HG03342 (cell line): ENCODE measurements at regions not wholly inside any gene's neighbourhood (a gene's known extent, or its start where the extent isn't known, plus 50 kb on each side); places are given as distances from the start of the nearest gene placed in this dataset.

ENCODE experiments used
- ATAC-seq: cut with Tn5 transposase; IDR thresholded peaks from one replicate; pipeline ENCODE4 v1.9.1; 2021; ENCODE audit warnings: mild to moderate bottlenecking, moderate library complexity; ENCODE audit not compliant: unreplicated experiment

DNA sequence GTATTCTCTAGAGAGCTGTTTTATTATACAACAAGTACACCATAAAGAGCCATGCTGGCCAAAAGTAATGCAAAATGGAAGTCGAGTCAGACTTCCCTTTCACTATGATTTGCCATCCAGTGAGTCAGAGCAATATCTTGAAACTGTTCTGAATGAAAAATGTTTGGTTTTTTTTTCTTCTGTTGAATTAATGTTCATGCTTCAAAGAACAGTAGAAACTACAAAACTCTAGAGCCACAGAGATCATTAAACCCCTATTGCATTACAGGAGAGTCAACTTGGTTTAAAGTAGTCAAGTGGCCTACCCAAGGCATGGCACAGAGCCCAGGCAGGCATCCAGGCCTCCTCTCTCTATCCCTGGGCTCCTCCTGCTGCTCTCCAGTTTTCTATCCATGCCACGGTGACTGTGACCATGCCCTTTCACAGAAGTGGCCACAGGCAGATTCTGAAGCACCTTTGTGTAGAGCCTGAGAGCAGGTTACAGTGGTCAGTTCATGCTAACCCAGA is 358.9 kb downstream of the DEPDC1B start:
- ATAC-seq, result peak; percentile 47

DNA sequence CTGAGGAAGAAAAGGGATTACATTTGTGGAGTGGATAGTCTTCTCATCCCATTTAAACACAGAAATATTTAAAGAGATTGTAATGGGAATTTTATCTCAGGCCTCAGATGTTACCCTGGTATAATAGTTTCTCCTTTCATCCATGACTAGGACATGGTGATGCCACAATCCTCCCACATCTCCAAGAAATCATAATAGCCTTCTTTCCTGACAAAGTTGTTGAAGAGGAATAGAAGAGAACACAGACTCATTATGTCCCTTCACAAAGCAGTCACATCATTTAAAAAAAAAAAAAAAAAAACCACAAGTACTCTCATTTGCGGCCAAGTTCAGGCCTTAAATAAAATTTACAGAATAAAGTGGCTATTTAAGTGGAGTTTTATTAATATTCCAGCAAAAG is 359.6 kb downstream of the DEPDC1B start:
- no peak for ATAC-seq

DNA sequence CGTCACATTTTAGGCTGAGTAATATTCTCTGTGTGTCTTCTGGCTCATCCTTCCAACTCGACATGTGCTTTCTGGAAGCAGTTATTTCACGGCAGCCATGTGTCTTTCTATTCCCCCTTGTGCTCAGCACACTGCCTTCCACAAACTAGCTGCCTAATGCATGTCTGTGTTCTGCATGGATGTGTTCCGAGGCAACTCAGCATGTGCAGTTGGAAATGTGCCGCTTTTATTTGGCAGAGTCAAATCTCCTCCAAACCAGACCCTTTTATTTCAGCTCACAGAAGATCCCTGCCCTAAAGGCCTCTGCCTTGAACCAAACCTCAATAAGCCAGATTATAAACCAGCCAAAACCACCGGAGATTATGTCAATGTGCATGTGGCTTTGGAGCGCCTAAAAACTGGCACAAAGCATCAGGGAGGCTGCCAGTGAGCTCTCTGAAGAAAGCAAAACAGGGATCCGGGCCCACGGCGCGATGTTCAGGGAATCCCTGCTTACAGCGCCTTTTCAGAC is 360.2 kb downstream of the DEPDC1B start:
- no peak for ATAC-seq

DNA sequence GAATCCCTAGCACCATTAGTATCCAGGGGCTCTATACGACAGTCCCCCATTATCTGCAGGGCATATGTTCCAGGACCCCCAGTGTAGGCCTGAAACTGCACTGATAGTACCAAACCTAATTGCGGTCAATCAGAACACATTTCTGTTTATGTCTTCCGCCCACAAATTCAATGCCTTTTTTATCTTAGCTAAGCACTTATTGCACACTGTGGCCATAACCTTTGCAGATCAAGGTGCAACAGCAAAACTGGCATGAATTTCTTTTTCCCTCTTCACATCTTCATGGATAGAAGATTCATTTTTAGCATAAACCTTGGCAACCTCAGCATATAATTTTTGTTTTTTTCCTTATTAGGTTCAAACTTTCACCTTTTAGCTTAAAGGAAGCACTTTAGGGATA is 361.1 kb downstream of the DEPDC1B start:
- ATAC-seq, result no peak

DNA sequence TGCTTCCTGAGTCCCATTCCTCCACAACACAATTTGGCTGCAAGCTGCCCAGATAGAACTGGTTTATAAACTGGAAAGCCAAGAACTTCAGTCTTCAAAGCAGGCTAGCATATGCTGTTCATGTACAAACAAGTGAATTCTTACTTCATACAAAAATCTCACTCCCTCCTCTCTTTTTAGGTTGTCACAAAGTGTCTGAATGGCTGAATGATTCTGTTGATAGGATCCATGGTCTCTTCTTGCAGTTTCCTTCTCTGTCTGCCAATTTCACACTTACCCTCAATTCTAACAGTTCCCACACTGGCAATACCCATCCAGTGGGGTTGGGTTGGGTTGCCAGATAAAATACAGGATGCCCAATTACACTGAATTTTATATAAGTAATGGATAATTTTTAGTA is 363.5 kb downstream of the DEPDC1B start:
- no peak for ATAC-seq

DNA sequence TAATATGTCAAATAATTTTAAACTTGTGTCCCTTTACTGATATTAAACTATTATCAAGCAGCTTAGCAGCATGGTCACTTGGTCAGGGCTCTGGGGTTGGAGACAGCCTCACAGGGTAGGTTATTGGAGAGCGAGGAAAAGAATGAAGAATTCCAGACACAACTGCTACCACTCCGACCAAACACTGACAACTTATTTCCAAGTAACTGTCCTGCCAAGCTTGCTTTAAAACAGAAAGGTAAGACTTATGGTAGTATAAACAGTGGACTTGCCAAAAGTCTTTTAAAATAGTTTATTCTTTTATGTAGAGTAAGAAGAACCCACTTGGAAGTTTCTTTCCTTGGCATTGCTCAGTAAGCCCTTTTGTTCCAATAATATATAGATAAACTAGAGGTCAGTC is 364.1 kb downstream of the DEPDC1B start:
- no peak for ATAC-seq

DNA sequence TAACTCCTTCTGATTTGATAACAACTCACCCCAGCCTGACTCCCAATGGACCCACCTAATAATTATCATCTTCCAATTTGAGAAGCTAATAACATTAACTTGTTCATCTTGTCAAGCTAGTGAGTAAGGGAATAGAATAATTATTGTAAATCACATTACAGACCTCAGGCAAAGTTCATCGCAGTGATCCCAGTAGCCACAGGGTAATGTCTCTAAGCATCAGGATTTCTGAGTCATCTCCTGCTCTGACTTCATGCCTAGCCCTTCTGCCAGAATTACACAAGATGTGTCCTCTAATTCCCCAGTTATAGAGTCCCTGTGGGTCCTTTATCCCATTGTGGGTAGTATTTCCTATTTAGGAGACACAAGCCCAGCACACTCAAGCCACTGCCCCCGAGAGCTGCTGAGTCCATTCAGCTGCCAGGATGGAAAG is 365.7 kb downstream of the DEPDC1B start:
- ATAC-seq, result no peak

DNA sequence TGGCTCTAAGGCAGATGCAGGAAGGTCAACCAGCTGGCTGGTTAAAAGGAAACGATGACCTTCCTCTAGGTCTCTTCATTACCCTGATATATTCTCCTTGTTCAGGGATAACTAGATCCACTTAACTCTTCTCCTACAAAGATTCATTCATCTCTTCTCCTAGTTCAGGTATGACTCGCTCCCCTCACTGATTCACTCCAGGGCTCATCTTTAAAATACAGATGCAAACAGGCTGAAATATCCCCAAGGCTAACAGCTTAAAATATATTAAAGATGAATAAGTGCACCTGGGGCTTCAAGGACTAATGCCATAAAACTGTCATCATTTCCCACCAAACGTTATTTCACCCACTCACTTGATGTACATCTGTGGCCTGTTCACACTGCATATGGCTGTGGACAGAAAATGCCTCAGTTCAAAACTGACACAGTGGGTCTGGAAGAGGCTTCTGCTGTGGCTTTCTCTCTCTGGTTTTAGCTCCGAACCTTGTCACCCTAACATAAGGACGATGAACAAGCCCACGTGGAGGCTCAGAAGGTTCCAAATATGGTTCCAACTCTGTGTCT is 366.9 kb downstream of the DEPDC1B start:
- no peak for ATAC-seq

DNA sequence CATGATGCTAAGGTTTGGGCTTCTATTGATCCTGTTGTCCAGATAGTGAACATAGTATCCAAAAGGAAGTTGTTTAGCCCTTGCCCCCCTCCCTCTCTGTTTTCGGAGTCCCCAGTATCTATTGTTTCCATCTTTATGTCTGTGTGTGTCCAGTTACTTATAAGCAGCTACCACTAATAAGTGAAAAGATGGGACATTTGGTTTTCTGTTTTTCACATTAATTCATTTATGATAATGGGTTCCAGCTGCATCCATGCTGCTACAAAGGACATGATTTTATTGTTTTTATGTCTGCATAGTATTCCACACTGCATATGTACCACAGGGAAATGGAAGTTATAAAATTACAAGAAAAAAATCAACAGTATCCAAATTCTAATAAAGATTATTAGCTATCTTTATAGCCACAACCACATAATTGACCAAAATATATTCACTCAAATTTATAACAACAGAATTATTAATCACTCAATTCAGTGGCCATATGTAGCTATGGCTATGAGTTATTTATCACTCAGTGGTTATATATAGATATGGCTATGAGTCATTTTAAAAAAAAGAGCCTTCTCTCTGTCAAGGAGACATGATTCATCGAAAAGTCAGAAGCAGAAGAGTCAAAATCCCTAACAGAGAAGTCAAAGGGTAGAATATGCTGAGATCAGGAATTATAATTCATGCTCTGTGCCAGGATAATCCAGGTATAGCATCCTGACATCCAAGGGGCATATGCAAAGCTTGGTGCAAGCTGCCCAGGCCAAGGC is 367.5 kb downstream of the DEPDC1B start:
- ATAC-seq, result no peak

DNA sequence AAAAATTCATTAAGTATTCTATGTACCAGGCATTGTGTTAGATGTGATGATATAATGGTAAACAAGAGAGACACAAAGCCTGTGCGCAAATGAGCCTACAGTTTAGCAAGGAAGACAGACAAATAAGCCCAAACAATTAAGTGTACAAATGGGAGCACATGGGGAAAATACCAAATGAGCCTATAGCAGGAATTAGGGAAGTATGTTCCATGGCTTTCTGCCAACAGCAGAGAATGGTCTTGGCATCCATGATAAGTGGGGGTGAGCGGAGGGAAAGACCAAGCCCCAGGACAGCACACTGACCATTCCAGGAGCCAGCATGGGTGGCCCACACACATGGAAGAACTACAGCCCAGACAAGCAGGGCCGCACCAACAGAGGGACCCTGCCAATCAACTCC is 369.7 kb downstream of the DEPDC1B start:
- no peak for ATAC-seq

DNA sequence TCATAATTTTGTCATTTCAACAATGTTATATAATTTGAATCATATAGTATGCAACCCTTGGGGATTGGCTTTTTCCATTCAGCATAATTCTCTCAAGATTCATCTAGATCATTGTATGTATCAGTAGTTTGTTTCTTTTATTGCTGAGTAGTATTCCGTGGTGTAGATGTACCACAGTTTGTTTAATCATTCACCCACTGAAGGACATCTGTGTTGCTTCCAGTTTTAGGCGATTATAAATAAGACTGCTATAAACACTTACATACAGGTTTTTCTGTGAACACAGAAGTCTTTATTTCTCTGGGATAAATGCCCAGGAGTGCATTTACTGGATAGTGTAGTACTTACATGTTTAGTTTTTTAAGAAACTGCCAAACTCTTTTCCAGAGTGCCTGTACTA is 374.1 kb downstream of the DEPDC1B start:
- ATAC-seq, result no peak

DNA sequence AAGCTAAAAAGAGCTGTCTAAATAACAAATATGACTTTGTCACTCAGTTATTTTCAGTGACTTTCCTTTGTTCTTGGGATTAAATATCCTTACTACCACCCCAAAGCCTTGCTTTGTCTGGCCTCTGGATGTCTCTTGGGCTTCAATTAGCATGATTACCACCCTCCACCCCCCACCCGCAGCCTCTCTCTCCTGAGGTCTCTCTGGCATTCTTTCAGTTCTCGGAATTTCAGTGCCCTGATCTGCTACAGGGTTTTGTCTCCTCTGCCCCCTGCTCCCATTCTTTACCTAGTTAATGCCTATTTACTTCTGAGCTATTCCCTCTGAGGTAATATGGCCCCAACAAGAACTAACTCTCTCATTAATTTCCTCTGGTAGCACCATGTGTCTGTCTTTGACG is 376.4 kb downstream of the DEPDC1B start:
- ATAC-seq, result no peak

DNA sequence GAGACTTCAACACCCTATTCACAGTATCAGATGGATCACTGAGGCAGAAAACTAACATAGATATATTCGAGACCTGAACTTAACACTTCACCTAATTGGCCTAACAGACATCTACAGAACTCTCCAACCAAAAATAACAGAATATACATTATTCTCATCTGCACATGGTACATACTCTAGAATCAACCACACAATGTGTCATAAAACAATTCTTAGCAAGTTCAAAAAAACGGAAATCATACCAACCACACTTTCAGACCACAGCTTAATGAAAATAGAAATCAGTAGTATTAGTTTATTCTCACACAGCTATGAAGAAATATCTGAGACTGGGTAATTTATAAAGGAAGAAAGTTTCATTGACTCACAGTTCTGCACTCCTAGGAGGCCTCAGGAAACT is 387.9 kb downstream of the DEPDC1B start:
- no peak for ATAC-seq

DNA sequence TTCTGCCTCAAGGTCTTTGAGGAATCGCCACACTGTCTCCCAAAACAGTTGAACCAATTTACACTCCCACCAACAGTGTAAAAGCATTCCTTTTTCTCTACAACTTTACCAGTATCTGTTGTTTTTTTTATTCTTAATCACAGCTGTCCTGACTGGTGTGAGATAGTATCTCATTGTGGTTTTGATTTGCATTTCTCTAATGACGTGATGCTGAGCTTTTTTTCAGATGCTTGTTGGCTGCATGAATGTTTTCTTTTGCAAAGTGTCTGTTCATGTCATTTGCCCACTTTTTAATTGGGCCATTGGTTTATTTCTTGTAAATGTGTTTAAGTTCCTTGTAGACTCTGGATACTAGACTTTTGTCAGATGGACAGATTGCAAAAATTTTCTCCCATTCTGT is 400.0 kb downstream of the DEPDC1B start:
- no peak for ATAC-seq

DNA sequence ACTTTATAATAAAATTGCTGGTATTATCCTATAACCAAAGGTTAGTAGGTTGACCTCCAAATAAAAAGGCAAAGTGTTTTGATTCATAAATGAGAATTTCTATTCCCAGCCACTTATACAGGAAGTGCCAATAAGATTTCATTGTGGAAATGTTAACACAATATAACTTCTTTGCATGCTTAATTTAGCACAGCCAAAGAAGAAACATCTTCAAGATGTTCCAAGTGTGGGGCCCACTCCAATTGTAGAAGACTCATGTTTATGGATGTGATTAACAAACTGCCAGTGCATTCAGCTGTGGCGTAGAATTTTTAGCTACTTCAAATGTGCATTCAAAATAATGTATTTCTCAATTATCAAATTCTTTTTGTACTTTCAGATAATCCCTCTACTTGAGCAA is 402.3 kb downstream of the DEPDC1B start:
- ATAC-seq, result no peak

DNA sequence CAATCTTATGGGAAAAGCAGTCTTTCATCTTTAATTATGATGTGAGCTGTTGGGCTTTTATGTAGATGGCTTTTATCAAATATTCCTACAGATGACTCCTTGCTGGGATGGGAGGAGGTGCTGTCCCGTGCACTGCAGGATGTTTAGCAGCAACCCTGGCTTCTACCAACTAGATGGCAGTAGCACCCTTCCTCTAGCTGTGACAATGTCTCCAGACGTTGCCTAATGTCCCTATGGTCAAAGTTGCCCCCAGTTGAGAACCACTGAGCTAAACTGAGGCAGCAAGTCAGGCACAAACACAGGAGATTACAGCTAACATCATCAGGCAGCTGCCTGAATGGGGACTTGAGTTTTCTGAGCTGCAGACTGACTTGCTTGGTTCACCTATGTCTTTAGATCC is 401.9 kb upstream of the PDE4D start:
- no peak for ATAC-seq

DNA sequence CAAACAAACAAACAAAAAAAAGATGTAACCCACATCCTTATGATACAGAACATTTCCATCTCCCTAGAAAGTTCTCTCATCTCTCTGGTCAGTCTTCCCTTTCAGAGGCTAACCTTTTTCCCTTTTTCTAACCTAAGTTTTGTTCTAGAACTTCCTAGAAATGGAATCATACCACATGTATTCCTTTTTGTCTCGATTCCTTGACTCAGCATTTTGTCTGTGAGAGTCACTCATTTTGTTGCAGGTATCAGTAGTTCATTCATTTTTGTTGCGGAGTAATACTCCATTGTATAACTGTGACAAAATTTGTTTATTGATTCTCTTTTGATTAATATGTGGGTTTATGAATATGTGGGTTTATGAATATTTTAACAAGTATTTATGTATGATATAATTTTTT is 400.0 kb upstream of the PDE4D start:
- no peak for ATAC-seq

DNA sequence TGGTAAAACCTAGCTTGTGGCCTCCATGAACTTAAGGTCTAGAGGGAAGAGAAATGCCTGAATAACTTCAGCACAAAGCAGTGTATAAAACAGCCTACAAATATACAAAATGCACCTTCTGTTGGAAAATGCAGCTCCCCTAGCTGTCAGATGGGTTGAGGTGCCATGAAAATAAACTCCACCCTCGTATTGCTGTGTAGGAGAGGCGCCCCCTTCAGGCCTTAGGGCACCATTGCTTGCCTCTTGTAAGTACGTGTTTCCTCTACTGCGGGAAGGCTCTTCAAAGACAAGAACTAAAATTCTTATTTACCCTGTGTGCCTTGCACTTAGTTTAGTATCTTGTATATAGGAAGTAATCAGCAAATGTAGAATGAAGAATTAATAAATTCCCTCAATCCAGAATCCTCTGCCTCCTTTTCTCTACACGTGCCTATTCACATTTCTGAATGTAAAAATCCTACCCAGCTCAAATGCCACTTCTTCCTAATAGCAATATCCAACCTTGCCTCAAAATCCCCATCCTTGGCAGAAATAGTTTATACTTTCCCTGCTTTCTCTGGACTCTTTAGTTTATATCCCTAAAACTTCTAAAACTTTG is 393.7 kb upstream of the PDE4D start:
- ATAC-seq, result peak; percentile 98

DNA sequence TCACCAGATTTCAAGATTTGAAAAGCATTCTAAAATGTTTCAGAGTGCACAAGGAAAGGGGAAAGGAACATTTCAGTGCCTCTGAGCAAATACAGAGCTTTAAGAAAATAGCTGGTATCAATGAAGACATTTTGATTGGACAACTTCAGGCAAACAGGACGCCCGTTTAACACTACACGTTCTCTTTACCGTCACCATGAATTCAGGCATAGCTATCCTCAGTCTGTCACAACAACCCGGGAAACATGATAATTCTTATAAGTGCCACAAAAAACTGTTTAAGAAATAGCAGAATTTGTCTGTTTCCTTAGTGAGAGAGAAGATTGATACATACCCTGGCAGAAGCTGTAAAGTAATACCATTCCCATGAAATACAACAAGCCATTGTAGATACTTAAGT is 392.4 kb upstream of the PDE4D start:
- no peak for ATAC-seq

DNA sequence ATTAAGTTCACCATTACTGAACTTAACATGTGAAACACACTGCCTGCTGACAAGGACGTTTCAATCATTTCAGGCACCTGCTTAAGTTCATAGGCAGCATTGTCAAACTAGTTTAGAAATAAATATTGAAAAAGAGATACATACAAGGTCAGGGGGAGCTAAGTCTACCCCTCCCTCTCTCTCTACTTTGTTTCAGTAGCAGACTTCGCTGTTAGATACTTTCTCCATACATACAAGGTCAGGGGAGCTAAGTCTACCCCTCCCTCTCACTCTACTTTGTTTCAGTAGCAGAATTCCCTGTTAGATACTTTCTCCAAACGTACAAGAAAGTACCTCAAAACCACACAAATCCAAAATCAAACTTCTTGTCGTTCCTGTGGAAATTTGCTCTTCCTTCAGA is 387.4 kb upstream of the PDE4D start:
- no peak for ATAC-seq

DNA sequence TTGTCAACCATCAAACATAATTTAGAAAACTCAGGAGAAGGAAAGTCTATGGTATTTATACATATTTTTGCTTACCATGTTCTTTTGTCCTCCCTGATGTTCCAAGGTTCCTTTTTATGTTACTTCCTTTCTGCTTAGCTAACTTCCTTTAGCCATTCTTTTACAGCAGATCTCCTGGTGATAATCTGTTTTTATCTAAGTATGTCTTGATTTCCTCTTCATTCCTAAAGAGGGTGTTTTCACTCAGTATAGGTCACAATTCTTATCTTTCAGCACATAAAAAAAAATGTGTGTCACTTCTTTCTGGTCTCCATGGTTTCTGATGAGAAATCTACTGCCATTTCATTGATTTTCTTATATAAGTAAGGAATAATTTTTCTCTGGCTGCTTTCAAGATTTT is 384.4 kb upstream of the PDE4D start:
- no peak for ATAC-seq

DNA sequence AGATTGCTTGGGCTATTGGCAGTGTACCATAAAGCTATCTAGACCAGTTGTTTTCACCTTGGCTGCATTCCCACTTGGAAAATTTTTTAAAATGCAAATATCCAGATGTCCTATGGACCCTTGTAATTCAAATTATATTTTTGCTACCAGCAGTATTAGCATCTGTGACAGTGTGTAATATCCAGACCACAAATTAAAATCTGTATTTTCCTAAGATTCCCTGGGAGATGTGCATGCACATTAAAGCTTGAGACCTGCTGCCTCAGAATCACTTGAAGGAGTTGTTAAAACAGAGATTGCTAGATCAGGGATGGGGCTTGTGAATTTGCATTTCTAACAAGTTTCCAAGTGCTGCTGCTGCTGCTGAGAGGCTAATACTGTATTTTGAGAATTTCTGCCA is 381.2 kb upstream of the PDE4D start:
- ATAC-seq, result no peak
